HG03571 (cell line): ENCODE measurements at regions not wholly inside any gene's neighbourhood (a gene's known extent, or its start where the extent isn't known, plus 50 kb on each side); places are given as distances from the start of the nearest gene placed in this dataset.

Experiments used
- ATAC-seq: cut with Tn5 transposase; IDR thresholded peaks from one replicate; pipeline ENCODE4 v1.9.1; 2021; ENCODE audit not compliant: unreplicated experiment

- ATAC-seq: no peak
These were observed 490.2 kb upstream of the MGMT start for GRCh38 chr10:128976856-128977255.

GRCh38 chr10:128978211-128978610 lies 488.8 kb upstream of the MGMT start:
- no peak for ATAC-seq

GRCh38 chr10:128979405-128979804 lies 487.6 kb upstream of the MGMT start:
- ATAC-seq: no peak

DNA sequence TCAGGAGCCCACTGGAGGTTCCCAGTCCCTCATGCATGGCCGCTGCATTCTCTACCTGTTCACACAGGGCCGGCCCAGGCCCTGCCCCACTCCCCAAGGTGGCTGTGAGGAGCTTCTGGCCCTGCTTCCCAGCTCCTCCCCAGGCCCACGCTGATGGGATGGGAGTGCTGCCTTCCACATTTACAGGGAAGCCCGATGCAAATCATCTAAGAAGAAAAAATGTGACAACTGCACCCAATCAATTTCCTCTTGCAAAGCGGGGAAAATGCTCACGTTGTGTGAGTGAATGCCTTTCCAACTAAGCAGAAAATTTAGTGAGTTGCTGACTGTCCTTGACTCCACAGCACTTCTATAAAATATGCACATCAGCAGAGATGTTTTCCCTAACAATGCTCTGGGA lies 485.8 kb upstream of the MGMT start:
- no peak for ATAC-seq

DNA sequence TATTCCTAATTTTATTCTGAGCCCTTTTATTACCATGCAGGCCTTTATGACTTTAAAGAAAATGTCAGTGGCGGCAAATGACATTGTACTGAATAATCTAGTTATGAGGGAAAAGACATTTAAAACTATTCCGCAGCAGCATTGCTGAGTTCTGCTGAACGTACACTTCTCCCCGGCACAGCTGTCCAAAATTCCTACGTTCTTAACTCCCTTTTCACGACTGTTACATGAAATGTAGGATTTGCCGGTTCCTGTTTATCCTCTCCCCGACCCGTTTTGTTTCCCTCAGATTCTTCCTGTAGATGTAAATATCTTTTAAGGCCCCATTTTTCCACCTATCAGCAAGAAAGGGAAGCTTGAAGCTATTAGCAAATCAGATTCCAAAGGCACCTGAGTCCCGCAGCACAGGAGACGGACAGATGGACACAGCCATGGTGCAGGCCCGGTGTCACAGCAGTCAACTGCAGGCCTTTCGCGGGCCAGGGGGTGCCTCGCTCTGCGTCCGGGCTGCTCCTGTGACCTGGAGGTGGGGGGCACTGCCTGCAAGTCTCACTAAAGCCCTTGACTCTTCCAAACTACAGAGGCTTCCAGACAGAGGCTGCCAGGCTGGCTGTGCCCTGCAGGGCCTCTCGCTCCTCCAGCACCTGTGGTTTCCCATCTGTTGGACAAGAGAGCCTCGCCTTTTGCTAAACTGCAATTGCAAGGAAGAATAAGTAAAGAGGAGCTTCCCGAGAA lies 485.0 kb upstream of the MGMT start:
- no peak for ATAC-seq

- ATAC-seq: no peak
These were observed 484.5 kb upstream of the MGMT start for GRCh38 chr10:128982616-128982915.

DNA sequence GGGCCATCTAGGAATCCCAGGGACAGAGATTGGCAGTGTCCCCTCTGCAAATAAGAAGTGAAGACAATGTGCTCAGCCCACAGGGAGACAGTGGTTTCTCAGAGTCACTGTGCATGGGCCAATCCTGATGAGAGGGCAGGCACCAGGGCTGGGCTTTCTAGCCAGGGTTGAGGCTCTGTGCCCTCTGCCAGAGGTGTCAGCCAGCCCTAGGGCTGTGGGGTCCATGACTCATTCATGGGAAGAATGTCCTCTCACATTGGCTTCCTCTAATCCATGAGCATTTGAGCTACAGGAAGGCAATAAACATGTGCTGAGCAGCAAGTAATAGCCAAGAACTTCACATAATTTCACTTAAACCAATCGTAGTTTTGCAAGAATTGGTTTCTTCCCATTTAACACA lies 482.0 kb upstream of the MGMT start:
- ATAC-seq: no peak

- no peak for ATAC-seq
These were observed 476.1 kb upstream of the MGMT start for GRCh38 chr10:128990986-128991385.

DNA sequence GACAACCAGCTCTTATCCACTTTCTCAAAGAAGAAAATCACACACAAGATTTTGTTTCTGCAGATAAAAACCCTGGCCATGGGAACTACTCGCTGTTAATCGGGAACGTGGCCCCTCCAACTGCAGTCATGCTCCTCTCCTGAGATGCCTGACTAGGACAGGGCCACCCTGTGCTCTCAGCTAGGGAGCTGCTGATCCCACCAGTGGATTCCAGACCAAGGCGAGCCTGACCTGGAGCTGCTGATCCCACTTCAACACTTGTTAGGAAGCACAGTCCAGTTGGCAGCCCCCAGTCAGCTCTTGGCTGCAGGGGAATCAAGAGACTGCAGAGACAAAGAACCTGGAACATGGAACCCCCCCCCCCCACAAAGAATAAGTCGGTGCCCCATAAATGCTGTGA lies 474.3 kb upstream of the MGMT start:
- no peak for ATAC-seq

GRCh38 chr10:128993443-128993842 lies 473.6 kb upstream of the MGMT start:
- no peak for ATAC-seq

DNA sequence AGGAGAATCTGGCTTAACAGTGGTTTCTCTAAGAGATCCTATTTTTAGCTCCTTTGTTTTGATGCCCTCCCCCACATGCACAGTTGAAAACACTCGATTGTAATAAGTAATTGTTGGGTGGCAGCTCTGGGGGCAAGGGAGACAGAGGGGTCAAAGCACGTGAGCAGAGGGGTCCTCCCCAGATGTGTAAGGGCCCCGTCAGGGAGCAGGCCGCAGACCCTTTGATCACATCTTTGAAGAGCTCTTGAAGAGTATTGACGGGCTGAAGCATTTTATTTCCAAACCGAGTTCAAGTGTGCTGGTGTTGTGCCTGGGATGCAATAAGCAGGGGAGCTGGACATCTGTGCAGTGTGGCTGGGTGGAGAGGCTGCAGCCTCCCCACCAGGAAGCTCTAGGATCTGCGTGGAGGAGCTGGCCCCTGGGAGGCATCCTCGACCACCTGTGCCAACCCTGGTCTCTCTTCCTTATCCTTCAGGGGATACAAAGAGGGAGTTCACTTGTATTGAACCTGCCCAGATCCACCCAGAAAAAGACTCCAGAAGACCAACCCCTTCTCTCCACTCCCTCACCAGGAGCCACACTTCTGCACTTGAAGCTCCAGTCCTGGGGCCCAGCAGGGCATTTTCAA lies 473.0 kb upstream of the MGMT start:
- no peak for ATAC-seq

DNA sequence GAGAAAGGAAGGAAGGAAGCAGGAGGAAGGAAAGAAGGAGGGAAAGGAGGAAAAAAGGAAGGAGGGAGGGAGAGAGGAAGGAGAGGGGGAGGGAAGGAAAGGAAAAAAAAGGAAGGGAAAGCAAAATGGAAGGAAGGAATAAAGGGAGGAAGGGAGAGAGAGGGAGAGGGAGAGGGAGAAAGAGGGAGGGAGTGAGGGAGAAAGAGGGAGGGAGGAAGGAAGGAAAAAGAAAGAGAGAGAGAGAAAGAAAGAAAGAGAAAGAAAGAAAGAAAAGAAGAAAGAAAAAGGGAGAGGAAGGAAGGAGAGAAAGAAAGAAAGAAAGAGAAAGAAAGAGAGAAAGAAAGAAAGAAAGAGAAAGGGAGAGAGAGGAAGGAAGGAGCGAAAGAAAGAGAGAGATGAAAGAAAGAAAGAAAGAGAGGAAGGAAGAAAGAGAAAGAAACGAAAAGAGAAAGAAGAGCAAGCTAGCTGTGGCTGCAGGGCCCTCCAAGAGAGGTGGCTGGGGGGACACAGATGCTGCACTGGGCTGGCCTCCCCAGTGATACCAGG lies 472.4 kb upstream of the MGMT start:
- ATAC-seq: no peak

DNA sequence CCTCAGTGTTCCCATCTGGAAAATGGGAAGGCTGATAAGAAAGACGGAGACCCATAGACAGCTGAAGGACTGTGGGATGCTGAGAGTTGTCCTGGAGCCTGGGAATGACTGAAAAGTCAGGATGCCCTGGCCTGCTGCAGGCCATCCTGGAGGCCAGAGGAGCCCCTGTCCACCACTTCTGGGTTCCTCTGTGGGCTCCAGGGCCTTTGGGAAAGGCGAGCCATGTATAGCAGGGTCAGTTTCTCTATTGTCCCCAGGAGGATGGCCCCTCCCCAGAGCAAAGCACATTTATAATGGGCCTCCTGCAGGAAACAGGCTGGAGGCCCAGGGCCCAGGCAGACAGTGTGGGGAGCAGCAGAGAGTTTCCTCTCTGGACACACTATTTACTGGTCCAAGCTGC lies 471.4 kb upstream of the MGMT start:
- ATAC-seq: no peak

DNA sequence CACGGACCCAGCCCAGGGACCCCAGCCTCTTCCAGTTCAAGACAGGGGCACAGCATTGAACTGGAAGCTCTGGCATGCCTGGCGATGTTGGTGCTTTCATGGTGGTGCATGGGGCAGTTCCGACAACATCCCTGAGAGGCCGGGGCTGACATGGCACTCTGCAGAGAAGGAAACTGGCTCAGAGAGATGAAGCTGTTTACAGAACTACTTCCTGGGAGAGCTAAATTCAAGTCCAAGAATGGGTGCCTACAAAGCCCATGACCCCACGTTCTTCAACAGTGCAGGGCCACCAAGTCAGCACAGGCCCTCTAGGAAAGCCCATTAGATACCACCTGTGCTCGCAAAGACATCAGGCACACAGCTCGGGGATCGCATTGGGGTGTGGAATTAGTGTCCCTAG lies 470.9 kb upstream of the MGMT start:
- ATAC-seq: no peak

GRCh38 chr10:128998101-128998805 lies 468.8 kb upstream of the MGMT start:
- no peak for ATAC-seq

DNA sequence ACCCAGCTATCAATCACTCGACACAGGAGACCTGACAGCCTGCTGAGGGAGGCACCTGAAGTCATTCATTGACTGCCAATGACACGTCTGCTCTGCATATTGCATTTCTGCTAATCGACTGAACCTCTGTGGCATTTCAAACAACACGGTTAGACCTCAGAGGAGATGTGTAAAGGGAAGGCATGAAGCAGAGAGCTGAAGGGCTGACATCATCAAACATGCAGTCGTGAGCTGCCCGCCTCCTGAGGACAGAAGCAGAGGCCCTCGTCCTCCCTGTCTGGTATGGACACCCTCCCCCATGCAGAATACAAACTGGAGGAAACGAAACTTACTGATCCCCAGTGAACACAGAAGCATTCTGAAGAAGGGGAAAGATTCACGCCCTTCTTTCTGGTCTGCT lies 462.6 kb upstream of the MGMT start:
- ATAC-seq: no peak

GRCh38 chr10:129005080-129005479 lies 462.0 kb upstream of the MGMT start:
- ATAC-seq: no peak

DNA sequence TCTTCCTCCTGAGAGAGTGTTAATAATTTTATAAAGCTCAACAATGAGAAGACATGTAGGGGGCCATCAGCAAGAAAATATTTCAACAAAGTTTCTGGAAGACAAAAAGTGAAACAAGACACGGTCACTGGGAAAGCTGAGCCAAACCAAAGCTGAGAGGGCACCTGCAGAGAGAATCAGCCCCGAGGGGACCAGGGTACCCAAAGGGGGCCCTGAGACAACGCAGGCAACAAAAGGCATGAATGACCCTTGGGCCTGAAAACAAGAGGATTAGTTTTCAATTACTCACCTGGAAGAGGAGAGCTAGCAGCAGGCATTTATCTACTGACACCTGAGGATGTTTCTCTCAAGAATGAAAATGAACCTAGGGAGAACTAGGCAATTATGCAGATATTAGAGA lies 461.2 kb upstream of the MGMT start:
- ATAC-seq: no peak

DNA sequence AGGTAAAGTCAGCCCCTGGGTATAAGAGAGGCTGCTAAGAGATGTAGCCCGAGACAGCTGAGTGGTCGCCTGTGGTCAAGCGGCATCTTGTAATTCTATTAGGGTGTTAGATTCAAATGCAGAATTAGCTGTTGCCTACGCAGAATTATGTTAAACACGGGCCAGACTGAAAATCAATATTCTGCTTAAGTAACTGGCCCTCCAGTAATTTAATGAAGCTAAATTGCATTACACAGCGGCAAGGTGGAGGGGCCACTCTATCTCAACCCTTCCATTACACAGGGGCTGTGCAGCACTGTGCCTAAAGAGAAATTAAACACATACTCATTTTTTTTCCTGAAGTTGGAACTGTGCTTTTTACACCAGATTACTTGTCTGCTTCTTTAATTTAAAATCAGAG lies 448.5 kb upstream of the MGMT start:
- no peak for ATAC-seq

GRCh38 chr10:129020651-129021330 lies 446.2 kb upstream of the MGMT start:
- no peak for ATAC-seq

- ATAC-seq: no peak
These were observed 445.3 kb upstream of the MGMT start for GRCh38 chr10:129021594-129022304.
